IMR-90 (cell line): ENCODE measurements at regions not wholly inside any gene's neighbourhood (a gene's known extent, or its start where the extent isn't known, plus 50 kb on each side); places are given as distances from the start of the nearest gene placed in this dataset.

Experiments
- ATAC-seq: fragments of 200-7000 bp; cut with Tn5 transposase; 2 replicates; pipeline ENCODE4 v1.9.1; 2020; ENCODE audit warnings: low read depth, mild to moderate bottlenecking, moderate library complexity
- BruUV-seq: library from RNA; stranded (reverse); fragments of 400-500 nt; replicated peaks from 2 replicates; lab custom pipeline; 2021; lab: Mats Ljungman, UMichigan
- CTCF ChIA-PET: fragments of 300-600 bp; formaldehyde crosslinking; extraction: SDS; loops from one replicate; lab custom pipeline; 2021; ENCODE audit warnings: antibody characterized with exemption; lab: Yijun Ruan, JAX
- POLR2A ChIA-PET: fragments of 300-600 bp; sonication (Branson Sonifier 250); formaldehyde crosslinking; loops from one replicate; lab custom pipeline; 2022; ENCODE audit warnings: antibody characterized with exemption; ENCODE audit not compliant: unreplicated experiment; lab: Charles Lee
- DNase-seq: peaks from one replicate; pipeline ENCODE4 v3.0.0; 2013
- H2AFZ ChIP-seq: replicated peaks from 2 replicates; pipeline ENCODE3; 2013; ENCODE audit warnings: low read length, mild to moderate bottlenecking; ENCODE audit not compliant: poor library complexity
- H2AK5ac ChIP-seq: 2 replicates; pipeline ENCODE4 v1.6.1; 2013; ENCODE audit warnings: low read depth, low read length, inconsistent platforms
- H2AK9ac ChIP-seq: replicated peaks from 2 replicates; pipeline ENCODE3; 2013; ENCODE audit warnings: mild to moderate bottlenecking, low read depth, low read length, moderate library complexity; ENCODE audit not compliant: poor library complexity
- H2BK120ac ChIP-seq: 2 replicates; pipeline ENCODE4 v1.6.1; 2013; ENCODE audit warnings: low read depth, low read length, inconsistent platforms
- H2BK15ac ChIP-seq: 3 replicates; pipeline ENCODE4 v1.6.1; 2013; ENCODE audit warnings: low read depth, low read length, inconsistent platforms
- H2BK20ac ChIP-seq: 2 replicates; pipeline ENCODE4 v1.6.1; 2013; ENCODE audit warnings: low read depth, mild to moderate bottlenecking, inconsistent platforms, low read length, moderate library complexity
- H2BK5ac ChIP-seq: 2 replicates; pipeline ENCODE4 v1.6.1; 2013; ENCODE audit warnings: mild to moderate bottlenecking, low read depth, low read length, inconsistent platforms; ENCODE audit not compliant: poor library complexity, severe bottlenecking
- H3K14ac ChIP-seq: replicated peaks from 2 replicates; pipeline ENCODE4 v1.6.1; 2013; ENCODE audit warnings: low read depth, low read length, inconsistent platforms
- H3K18ac ChIP-seq: 2 replicates; pipeline ENCODE4 v1.6.1; 2013; ENCODE audit warnings: low read depth, low read length, control low read depth
- H3K23ac ChIP-seq: 2 replicates; pipeline ENCODE4 v1.6.1; 2013; ENCODE audit warnings: low read depth, low read length, inconsistent platforms
- H3K27ac ChIP-seq: 2 replicates; pipeline ENCODE4 v1.5.1; 2013; ENCODE audit warnings: mild to moderate bottlenecking, control low read depth, low read length; ENCODE audit not compliant: insufficient read depth
- H3K27me3 ChIP-seq: 2 replicates; pipeline ENCODE4 v1.6.1; 2013; ENCODE audit warnings: low read length; ENCODE audit not compliant: control insufficient read depth, insufficient read depth
- H3K36me3 ChIP-seq: 2 replicates; pipeline ENCODE4 v1.6.1; 2013; ENCODE audit warnings: low read length, mixed read lengths; ENCODE audit not compliant: control insufficient read depth, insufficient read depth
- H3K4ac ChIP-seq: 2 replicates; pipeline ENCODE4 v1.6.1; 2013; ENCODE audit warnings: low read depth, low read length, inconsistent platforms
- H3K4me1 ChIP-seq: 2 replicates; pipeline ENCODE4 v1.6.1; 2013; ENCODE audit warnings: low read length, mixed read lengths; ENCODE audit not compliant: control insufficient read depth, insufficient read depth
- H3K4me2 ChIP-seq: 2 replicates; pipeline ENCODE4 v1.6.1; 2013; ENCODE audit warnings: low read depth, mild to moderate bottlenecking, control low read depth, low read length, moderate library complexity
- H3K4me3 ChIP-seq: 2 replicates; pipeline ENCODE4 v1.5.1; 2013; ENCODE audit warnings: low read depth, mild to moderate bottlenecking, control low read depth, low read length, moderate library complexity; ENCODE audit not compliant: insufficient read depth
- H3K56ac ChIP-seq: 2 replicates; pipeline ENCODE4 v1.6.1; 2013; ENCODE audit warnings: low read length, inconsistent platforms; ENCODE audit not compliant: insufficient read depth; ENCODE audit errors: extremely low read depth
- H3K79me1 ChIP-seq, 2 experiments: 2 replicates each; pipeline ENCODE4 v1.6.1; 2013; ENCODE audit warnings: low read length in 2 of 2, inconsistent platforms in 1 of 2, low read depth in 1 of 2
- H3K9ac ChIP-seq: 2 replicates; pipeline ENCODE4 v1.6.1; 2013; ENCODE audit warnings: low read depth, low read length, control low read depth
- H3K9me1 ChIP-seq: 2 replicates; pipeline ENCODE4 v1.6.1; 2013; ENCODE audit warnings: low read length, inconsistent platforms; ENCODE audit not compliant: insufficient read depth
- H3K9me3 ChIP-seq: 2 replicates; pipeline ENCODE4 v1.6.1; 2013; ENCODE audit warnings: low read length; ENCODE audit not compliant: control insufficient read depth, insufficient read depth
- H4K20me1 ChIP-seq: 2 replicates; pipeline ENCODE4 v1.6.1; 2013; ENCODE audit warnings: low read length, inconsistent platforms; ENCODE audit not compliant: insufficient read depth
- H4K5ac ChIP-seq: 2 replicates; pipeline ENCODE4 v1.6.1; 2013; ENCODE audit warnings: mild to moderate bottlenecking, low read depth, low read length, control low read depth
- H4K8ac ChIP-seq, 2 experiments: 2 replicates each; pipeline ENCODE4 v1.6.1; 2013; ENCODE audit warnings: low read depth in 2 of 2, low read length in 2 of 2, control low read depth in 1 of 2, inconsistent platforms in 1 of 2
- H4K91ac ChIP-seq: 2 replicates; pipeline ENCODE4 v1.6.1; 2013; ENCODE audit warnings: low read depth, low read length, inconsistent platforms; ENCODE audit not compliant: insufficient read depth
- BHLHE40 ChIP-seq: fragments of 150-350 bp; IDR thresholded peaks from 2 replicates; pipeline ENCODE4 v1.6.1; 2016; ENCODE audit warnings: mild to moderate bottlenecking, low read depth, low read length
- CEBPB ChIP-seq: IDR thresholded peaks from 2 replicates; pipeline ENCODE4 v1.6.1; 2012; ENCODE audit warnings: low read depth, low read length, improper control_type of control experiment
- CHD1 ChIP-seq: IDR thresholded peaks from 2 replicates; pipeline ENCODE4 v1.6.1; 2012; ENCODE audit warnings: low read depth, low read length, improper control_type of control experiment
- CTCF ChIP-seq: conservative IDR thresholded peaks from 2 replicates; pipeline ENCODE4 v1.5.1; 2012; ENCODE audit warnings: mild to moderate bottlenecking, low read depth, low read length, improper control_type of control experiment
- MAFK ChIP-seq: IDR thresholded peaks from 2 replicates; pipeline ENCODE4 v1.6.1; 2012; ENCODE audit warnings: low read depth, low read length, improper control_type of control experiment
- NFE2L2 ChIP-seq: fragments of 150-350 bp; IDR thresholded peaks from 2 replicates; pipeline ENCODE4 v1.6.1; 2016; ENCODE audit warnings: low read depth, mild to moderate bottlenecking, low read length
- POLR2A ChIP-seq: IDR thresholded peaks from 2 replicates; pipeline ENCODE4 v1.6.1; 2012; ENCODE audit warnings: mild to moderate bottlenecking, low read depth, low read length
- RAD21 ChIP-seq: IDR thresholded peaks from 2 replicates; pipeline ENCODE4 v1.6.1; 2012; ENCODE audit warnings: low read length, improper control_type of control experiment
- RCOR1 ChIP-seq: IDR thresholded peaks from 2 replicates; pipeline ENCODE4 v1.6.1; 2012; ENCODE audit warnings: mild to moderate bottlenecking, low read length, improper control_type of control experiment; ENCODE audit not compliant: insufficient replicate concordance
- dilution Hi-C: fragments of 300-500 bp; cut with HindIII; formaldehyde crosslinking; loops from one replicate; pipeline ENCODE4 v1.14.3; 2018; ENCODE audit warnings: low sequenced_read_pairs; ENCODE audit not compliant: unreplicated experiment
- in situ Hi-C: fragments of 300-500 bp; cut with MboI; formaldehyde crosslinking; loops from 3 replicates; pipeline ENCODE4 v1.14.3; 2019; ENCODE audit warnings: low sequenced_read_pairs, inconsistent platforms, mixed read lengths
- intact Hi-C: fragments of 100-400 bp; cut with micrococcal nuclease; formaldehyde crosslinking; loops from 2 replicates; pipeline ENCODE4 v1.10.0; 2022

GRCh38 chr2:194304191-194304590 is 1352.8 kb upstream of the SLC39A10 start:
- no peak overlapping the region for H3K18ac ChIP-seq
- in situ Hi-C loops = no loop called here
- no peaks in the 10 kb centered on the region for H3K4me1 ChIP-seq
- no peak overlapping the region for H2BK120ac ChIP-seq
- H2AK9ac ChIP-seq = no peak overlapping the region
- TF ChIP-seq NFE2L2 (no peak), BHLHE40 (no peak), CEBPB (no peak), CHD1 (no peak), CTCF (no peak), MAFK (no peak), RCOR1 (no peak), RAD21 (no peak), POLR2A (no peak)
- no peak overlapping the region for H2AK5ac ChIP-seq
- no peak overlapping the region for H4K91ac ChIP-seq
- no peaks in the 10 kb centered on the region for H3K27me3 ChIP-seq
- H4K8ac ChIP-seq = no peak overlapping the region
- no peak overlapping the region for H3K27ac ChIP-seq
- CTCF ChIA-PET = no interaction called here
- H3K9me3 ChIP-seq = no peaks in the 10 kb centered on the region; the same call in 1 of the 2 replicates
- no peak overlapping the region for H2BK20ac ChIP-seq
- no peak overlapping the region for H3K4me2 ChIP-seq
- dilution Hi-C loops = no loop called here
- H3K4ac ChIP-seq = no peak overlapping the region
- intact Hi-C loops = no loop called here
- H3K9me1 ChIP-seq = no peaks in the 10 kb centered on the region
- H3K14ac ChIP-seq = no peak overlapping the region
- no peaks in the 10 kb centered on the region for H3K36me3 ChIP-seq
- H2BK5ac ChIP-seq = no peak overlapping the region
- DNase-seq (no peak), ATAC-seq (no peak)
- POLR2A ChIA-PET = no interaction called here
- H3K79me1 ChIP-seq = no peaks in the 10 kb centered on the region
- H3K56ac ChIP-seq = no peak overlapping the region
- BruUV-seq = no TSS peak
- no peak overlapping the region for H3K4me3 ChIP-seq
- H2BK15ac ChIP-seq = no peak overlapping the region
- no peak overlapping the region for H3K23ac ChIP-seq
- H4K20me1 ChIP-seq = no peaks in the 10 kb centered on the region
- no peak overlapping the region for H4K5ac ChIP-seq
- H2AFZ ChIP-seq = no peak overlapping the region
- H3K9ac ChIP-seq = no peak overlapping the region
